ENCODE measurements at regions not wholly inside any gene's neighbourhood (a gene's known extent, or its start where the extent isn't known, plus 50 kb on each side); places are given as distances from the start of the nearest gene placed in this dataset.

- BruUV-seq (replicated peaks), result no TSS peak
- intact Hi-C loops (cut with micrococcal nuclease), result no loop called here
- ChIA-PET POLR2A (ENCODE audit: unreplicated experiment) (no interaction called here), CTCF (no interaction called here)
- H4K8ac ChIP-seq (ENCODE audit: low read depth in 2 of 2, low read length in 2 of 2), result no peak overlapping the region
- H4K20me1 ChIP-seq (ENCODE audit: insufficient read depth, low read length), result no peaks in the 10 kb centered on the region
- no peak overlapping the region for H4K5ac ChIP-seq (ENCODE audit: low read depth, low read length)
- no peaks in the 10 kb centered on the region for H3K79me1 ChIP-seq (ENCODE audit: low read depth in 1 of 2, low read length in 2 of 2)
- no peaks in the 10 kb centered on the region for H3K36me3 ChIP-seq (ENCODE audit: control insufficient read depth, insufficient read depth, low read length)
- TF ChIP-seq CEBPB (IDR thresholded peaks at IDR 0.05; ENCODE audit: low read depth, low read length) (no peak), RAD21 (IDR thresholded peaks at IDR 0.05; ENCODE audit: low read length) (no peak), SMC3 (IDR thresholded peaks at IDR 0.05; ENCODE audit: low read depth, low read length) (no peak), FOS (IDR thresholded peaks at IDR 0.05; ENCODE audit: low read depth, low read length) (no peak), MAFK (IDR thresholded peaks at IDR 0.05; ENCODE audit: low read depth, low read length) (no peak), NFE2L2 (IDR thresholded peaks at IDR 0.05; ENCODE audit: low read depth, low read length) (no peak), BHLHE40 (IDR thresholded peaks at IDR 0.05; ENCODE audit: low read depth, low read length) (no peak), POLR2A (IDR thresholded peaks at IDR 0.05; ENCODE audit: low read depth, low read length) (no peak), ELK1 (IDR thresholded peaks at IDR 0.05; ENCODE audit: borderline replicate concordance, low read depth, low read length) (no peak), RCOR1 (IDR thresholded peaks at IDR 0.05; ENCODE audit: insufficient replicate concordance, low read length) (no peak), USF2 (IDR thresholded peaks at IDR 0.05; ENCODE audit: low read depth, low read length) (no peak), MXI1 (IDR thresholded peaks at IDR 0.05; ENCODE audit: borderline replicate concordance, low read depth, low read length) (no peak), MAZ (IDR thresholded peaks at IDR 0.05; ENCODE audit: borderline replicate concordance, low read depth, low read length) (no peak), RFX5 (IDR thresholded peaks at IDR 0.05; ENCODE audit: low read depth, low read length) (no peak), CTCF (conservative IDR thresholded peaks at IDR 0.05; ENCODE audit: low read depth, low read length) (no peak), CHD1 (IDR thresholded peaks at IDR 0.05; ENCODE audit: low read depth, low read length) (no peak)
- DNase-seq (no peak), ATAC-seq (ENCODE audit: low read depth) (no peak)
- no peaks in the 10 kb centered on the region for H3K9me1 ChIP-seq (ENCODE audit: insufficient read depth, low read length)
- no peak overlapping the region for H2AK5ac ChIP-seq (ENCODE audit: low read depth, low read length)
- WGBS, 2 experiments (ENCODE audit: extremely low coverage in 2 of 2, insufficient read length in 1 of 2), result 61% methylated on average over 5 of the region's 7 CpGs; no CpG with 5 or more reads in 1 of the 2 experiments
- no peak overlapping the region for H3K4me3 ChIP-seq (ENCODE audit: insufficient read depth, low read depth, low read length)
- dilution Hi-C loops (cut with HindIII; ENCODE audit: low sequenced_read_pairs, unreplicated experiment), result no loop called here
- H3K23ac ChIP-seq (ENCODE audit: low read depth, low read length), result no peak overlapping the region
- no peak overlapping the region for H3K18ac ChIP-seq (ENCODE audit: low read depth, low read length)
- H2BK120ac ChIP-seq (ENCODE audit: low read depth, low read length), result no peak overlapping the region
- no peak overlapping the region for H2AFZ ChIP-seq (replicated peaks; ENCODE audit: low read length, poor library complexity)
- H2BK15ac ChIP-seq (ENCODE audit: low read depth, low read length), result no peak overlapping the region
- no peak overlapping the region for H3K9ac ChIP-seq (ENCODE audit: low read depth, low read length)
- no peak overlapping the region for H3K4me2 ChIP-seq (ENCODE audit: low read depth, low read length)
- H3K27me3 ChIP-seq (ENCODE audit: control insufficient read depth, insufficient read depth, low read length), result no peaks in the 10 kb centered on the region
- no peak overlapping the region for H3K14ac ChIP-seq (replicated peaks; ENCODE audit: low read depth, low read length)
- H2BK20ac ChIP-seq (ENCODE audit: low read depth, low read length), result no peak overlapping the region
- peaks cover 7% of the 10 kb centered on the region; the same call in 1 of the 2 replicates for H3K9me3 ChIP-seq (ENCODE audit: control insufficient read depth, insufficient read depth, low read length)
- no peak overlapping the region for H4K91ac ChIP-seq (ENCODE audit: insufficient read depth, low read depth, low read length)
- H2AK9ac ChIP-seq (replicated peaks; ENCODE audit: low read depth, low read length, poor library complexity), result no peak overlapping the region
- no peak overlapping the region for H3K56ac ChIP-seq (ENCODE audit: extremely low read depth, insufficient read depth, low read length)
- no peak overlapping the region for H3K4ac ChIP-seq (ENCODE audit: low read depth, low read length)
- in situ Hi-C loops (cut with MboI; ENCODE audit: low sequenced_read_pairs), result no loop called here
- H3K4me1 ChIP-seq (ENCODE audit: control insufficient read depth, insufficient read depth, low read length), result no peaks in the 10 kb centered on the region
- H2BK5ac ChIP-seq (ENCODE audit: low read depth, low read length, poor library complexity, severe bottlenecking), result no peak overlapping the region
- H3K27ac ChIP-seq (ENCODE audit: insufficient read depth, low read length), result no peak overlapping the region
Observed at GRCh38 chr4:42809419-42810084, 83.0 kb upstream of the GRXCR1 start.

Data from IMR-90 (cell line).